HG02759 (cell line): ENCODE measurements at regions not wholly inside any gene's neighbourhood (a gene's known extent, or its start where the extent isn't known, plus 50 kb on each side); places are given as distances from the start of the nearest gene placed in this dataset.
"Not testable (repeated sequence)": the region's sequence is repeated elsewhere in the genome, so short reads cannot be mapped to it uniquely, and the experiment has no call there.

Experiments used
- ATAC-seq: cut with Tn5 transposase; IDR thresholded peaks from one replicate; pipeline ENCODE4 v1.9.1; 2021; ENCODE audit warnings: mild to moderate bottlenecking, moderate library complexity; ENCODE audit not compliant: unreplicated experiment

GRCh38 chr20:18876394-18876793 lies 62.8 kb downstream of the SCP2D1 start:
- not testable (repeated sequence) for ATAC-seq

GRCh38 chr20:18879262-18879661 lies 65.7 kb downstream of the SCP2D1 start:
- ATAC-seq, result no peak

- no peak for ATAC-seq
These were observed 73.2 kb downstream of the SCP2D1 start for GRCh38 chr20:18886756-18887155.

- no peak for ATAC-seq
These were observed 88.6 kb downstream of the SCP2D1 start for GRCh38 chr20:18901980-18902737.

- no peak for ATAC-seq
These were observed 90.6 kb downstream of the SCP2D1 start for GRCh38 chr20:18904192-18904591.

GRCh38 chr20:18904624-18905023 lies 91.0 kb downstream of the SCP2D1 start:
- no peak for ATAC-seq

GRCh38 chr20:18906046-18906445 lies 92.5 kb downstream of the SCP2D1 start:
- ATAC-seq, result no peak

GRCh38 chr20:18907353-18907752 lies 93.8 kb downstream of the SCP2D1 start:
- no peak for ATAC-seq

GRCh38 chr20:18908109-18908508 lies 94.5 kb downstream of the SCP2D1 start:
- no peak for ATAC-seq

GRCh38 chr20:18909254-18909653 lies 95.7 kb downstream of the SCP2D1 start:
- ATAC-seq, result no peak

GRCh38 chr20:18913701-18914100 lies 100.1 kb downstream of the SCP2D1 start:
- ATAC-seq, result no peak

GRCh38 chr20:18914796-18915195 lies 101.2 kb downstream of the SCP2D1 start:
- no peak for ATAC-seq

GRCh38 chr20:18916886-18917750 lies 103.5 kb downstream of the SCP2D1 start:
- ATAC-seq, result no peak

- ATAC-seq, result no peak
These were observed 106.4 kb downstream of the SCP2D1 start for GRCh38 chr20:18919996-18920395.

- ATAC-seq, result no peak
These were observed 107.7 kb downstream of the SCP2D1 start for GRCh38 chr20:18921291-18921690.

- ATAC-seq, result no peak
These were observed 108.7 kb downstream of the SCP2D1 start for GRCh38 chr20:18922251-18922650.

GRCh38 chr20:18922898-18923297 lies 109.3 kb downstream of the SCP2D1 start:
- no peak for ATAC-seq

- no peak for ATAC-seq
These were observed 113.4 kb downstream of the SCP2D1 start for GRCh38 chr20:18926965-18927364.

- ATAC-seq, result no peak
These were observed 115.0 kb downstream of the SCP2D1 start for GRCh38 chr20:18928626-18929025.

- no peak for ATAC-seq
These were observed 116.2 kb downstream of the SCP2D1 start for GRCh38 chr20:18929800-18930199.

- ATAC-seq, result no peak
These were observed 130.0 kb downstream of the SCP2D1 start for GRCh38 chr20:18943542-18943941.

- no peak for ATAC-seq
These were observed 143.3 kb downstream of the SCP2D1 start for GRCh38 chr20:18956890-18957289.
